GM12878 (cell line): ENCODE measurements at regions not wholly inside any gene's neighbourhood (a gene's known extent, or its start where the extent isn't known, plus 50 kb on each side); places are given as distances from the start of the nearest gene placed in this dataset.

Experiments used
- BACH1 ChIP-seq: fragments of 450-650 bp; IDR thresholded peaks from 2 replicates; pipeline ENCODE4 v1.6.1; 2017; ENCODE audit warnings: mild to moderate bottlenecking, borderline replicate concordance
- CUX1 ChIP-seq: IDR thresholded peaks from 2 replicates; pipeline ENCODE4 v1.6.1; 2012; ENCODE audit warnings: improper control_type of control experiment, low read depth, low read length; ENCODE audit not compliant: insufficient replicate concordance
- DPF2 ChIP-seq: fragments of 450-650 bp; IDR thresholded peaks from 2 replicates; pipeline ENCODE4 v1.6.1; 2017; ENCODE audit warnings: mild to moderate bottlenecking
- FOXK2 ChIP-seq: fragments of 450-650 bp; IDR thresholded peaks from 2 replicates; pipeline ENCODE4 v1.6.1; 2017; ENCODE audit warnings: mild to moderate bottlenecking, moderate library complexity
- HSF1 ChIP-seq: fragments of 150-350 bp; IDR thresholded peaks from 2 replicates; pipeline ENCODE4 v1.6.1; 2014; ENCODE audit warnings: mild to moderate bottlenecking, low read depth, low read length
- IRF3 ChIP-seq: fragments of 450-650 bp; IDR thresholded peaks from 2 replicates; pipeline ENCODE4 v1.6.1; 2014; ENCODE audit warnings: mild to moderate bottlenecking
- SMAD5 ChIP-seq: IDR thresholded peaks from 2 replicates; pipeline ENCODE4 v1.6.1; 2016; ENCODE audit warnings: antibody characterized with exemption, low read depth
- SREBF1 ChIP-seq: IDR thresholded peaks from 2 replicates; pipeline ENCODE4 v1.6.1; 2012; ENCODE audit warnings: mild to moderate bottlenecking, low read length
- SREBF2 ChIP-seq: IDR thresholded peaks from 2 replicates; pipeline ENCODE4 v1.6.1; 2012; ENCODE audit warnings: mild to moderate bottlenecking, low read length

- TF ChIP-seq IRF3 (no peak), SREBF1 (no peak), CUX1 (no peak), HSF1 (no peak), SMAD5 (no peak), FOXK2 (no peak), DPF2 (no peak), SREBF2 (no peak), BACH1 (no peak)
Measured at GRCh38 chr4:117640836-117641235, 393.4 kb upstream of the NDST3 start (continued).
